ENCODE measurements at regions not wholly inside any gene's neighbourhood (a gene's known extent, or its start where the extent isn't known, plus 50 kb on each side); places are given as distances from the start of the nearest gene placed in this dataset.
"Not testable (repeated sequence)": the region's sequence is repeated elsewhere in the genome, so short reads cannot be mapped to it uniquely, and the experiment has no call there.

- peak; percentile 18 for DNase-seq (ENCODE audit: low spot score)
These were observed 67.7 kb downstream of the SMIM20 start for GRCh38 chr4:25981749-25982148.

DNA sequence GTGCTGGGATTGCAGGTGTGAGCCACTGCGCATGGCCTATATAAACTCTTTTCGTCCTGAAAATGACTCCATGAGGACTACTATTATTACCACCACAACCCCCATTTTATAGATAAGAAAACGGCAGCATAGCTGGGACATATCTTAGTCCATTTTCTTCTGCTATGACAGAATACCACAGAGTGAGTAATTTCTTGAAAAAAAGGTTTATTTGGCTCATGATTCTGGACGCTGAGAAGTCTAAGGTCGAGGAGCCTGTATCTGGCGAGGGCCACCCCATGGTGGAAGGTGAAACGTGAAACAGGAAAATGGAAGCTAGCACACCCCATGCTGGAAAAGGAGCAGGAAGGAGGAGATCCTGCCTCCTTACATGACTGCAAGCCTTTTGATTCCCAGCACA is 68.9 kb downstream of the SMIM20 start:
- no peak for DNase-seq (ENCODE audit: low spot score)

DNA sequence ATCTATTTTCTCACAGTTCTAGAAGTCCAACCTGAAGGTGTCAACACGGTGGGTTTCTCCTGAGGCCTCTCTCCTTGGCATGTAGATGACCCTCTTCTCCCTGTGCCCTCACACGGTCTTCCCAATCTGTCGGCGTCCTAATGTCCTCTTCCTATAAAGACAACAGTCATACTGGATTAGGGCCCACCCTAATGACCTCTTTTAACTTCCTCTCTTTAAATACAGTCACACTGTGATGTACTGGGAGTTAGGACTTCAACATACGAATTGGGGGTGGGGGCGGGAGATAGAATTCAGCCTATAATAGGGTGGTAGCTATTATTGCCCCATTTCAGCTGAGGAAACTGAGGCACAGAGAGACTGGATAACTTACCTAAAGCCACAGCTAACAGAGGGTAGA is 70.2 kb downstream of the SMIM20 start:
- DNase-seq (ENCODE audit: low spot score), result no peak

GRCh38 chr4:25984796-25985195 is 70.8 kb downstream of the SMIM20 start:
- DNase-seq (ENCODE audit: low spot score), result no peak

DNA sequence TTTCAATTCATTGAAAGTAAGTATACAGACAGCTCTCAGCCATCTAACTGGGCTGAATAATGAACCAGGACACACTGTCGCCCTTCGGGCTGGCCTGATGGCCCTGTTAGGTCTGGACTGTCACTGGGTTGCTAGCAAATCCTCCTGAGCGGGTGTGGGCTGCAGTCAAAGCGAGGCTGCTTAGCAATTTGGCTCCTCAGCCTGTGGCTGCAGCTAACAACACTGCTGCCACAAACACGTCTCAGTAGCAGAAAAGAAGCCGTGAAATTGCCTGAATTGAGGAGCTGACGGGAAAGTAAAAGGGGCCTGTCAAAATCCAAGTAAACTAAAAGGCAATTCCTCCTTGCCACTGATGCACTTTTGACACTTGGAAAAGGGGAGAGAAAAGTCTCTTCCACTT is 72.8 kb downstream of the SMIM20 start:
- DNase-seq (ENCODE audit: low spot score), result no peak

DNA sequence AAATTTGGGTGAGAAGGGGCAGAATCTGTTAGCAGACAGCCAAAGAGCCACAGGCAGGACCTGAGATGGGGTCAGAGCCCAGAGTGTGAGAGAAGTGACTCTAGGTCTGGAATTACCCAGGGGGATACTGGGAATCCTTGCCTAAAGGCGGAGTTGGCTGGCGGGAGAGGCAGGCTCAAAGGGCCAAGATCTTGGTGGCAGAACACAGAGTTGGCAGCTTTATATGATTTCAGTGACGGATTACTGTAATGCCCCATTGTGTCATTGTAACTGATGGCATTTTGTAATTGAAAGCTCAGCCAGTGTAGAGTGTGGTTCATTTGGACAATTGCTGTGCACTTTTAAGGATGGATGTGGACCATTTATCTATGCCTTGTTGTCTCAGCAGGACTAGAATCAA is 77.3 kb downstream of the SMIM20 start:
- no peak for DNase-seq (ENCODE audit: low spot score)

- peak; percentile 40 for DNase-seq (ENCODE audit: low spot score)
These were observed 79.6 kb downstream of the SMIM20 start for GRCh38 chr4:25993395-25994185.

DNA sequence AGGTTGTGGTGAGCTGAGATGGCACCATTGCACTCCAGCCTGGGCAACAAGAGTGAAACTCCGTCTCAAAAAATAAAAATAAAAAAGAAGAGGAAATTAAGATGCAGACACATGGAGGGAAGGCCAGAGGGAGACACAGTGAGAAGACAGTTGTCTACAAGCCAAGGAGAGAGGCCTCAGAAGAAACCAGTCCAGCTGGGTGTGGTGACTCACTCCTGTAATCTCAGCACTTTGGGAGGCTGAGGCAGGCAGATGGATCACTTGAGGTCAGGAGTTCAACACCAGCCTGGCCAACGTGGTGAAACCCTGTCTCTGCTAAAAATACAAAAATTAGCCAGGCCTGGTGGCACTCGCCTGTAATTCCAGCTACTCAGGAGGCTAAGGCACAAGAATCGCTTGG is 80.6 kb downstream of the SMIM20 start:
- DNase-seq (ENCODE audit: low spot score), result peak; percentile 26

GRCh38 chr4:26000274-26000950 is 86.4 kb downstream of the SMIM20 start:
- no peak for DNase-seq (ENCODE audit: low spot score)

- DNase-seq (ENCODE audit: low spot score), result no peak
These were observed 87.4 kb downstream of the SMIM20 start for GRCh38 chr4:26001413-26001812.

DNA sequence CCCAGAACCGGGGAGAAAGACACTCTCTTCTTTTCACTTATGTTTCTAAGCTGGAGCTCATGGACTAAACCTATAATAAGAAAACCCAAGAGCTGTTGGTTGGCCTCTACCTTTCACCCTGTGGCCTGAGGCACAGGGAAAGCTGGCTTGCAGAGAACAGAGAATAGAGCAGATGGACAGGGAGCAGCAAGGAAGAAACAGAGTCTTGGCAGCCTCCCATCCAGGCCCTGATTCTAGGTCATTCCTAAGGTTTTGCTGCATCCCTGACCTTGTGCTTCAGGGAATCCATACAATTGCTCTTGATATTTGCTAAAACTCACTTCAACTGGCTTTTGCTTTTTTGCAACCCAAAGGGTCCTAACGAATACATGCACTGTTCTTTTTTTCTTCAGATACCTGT is 87.8 kb downstream of the SMIM20 start:
- DNase-seq (ENCODE audit: low spot score), result no peak

DNA sequence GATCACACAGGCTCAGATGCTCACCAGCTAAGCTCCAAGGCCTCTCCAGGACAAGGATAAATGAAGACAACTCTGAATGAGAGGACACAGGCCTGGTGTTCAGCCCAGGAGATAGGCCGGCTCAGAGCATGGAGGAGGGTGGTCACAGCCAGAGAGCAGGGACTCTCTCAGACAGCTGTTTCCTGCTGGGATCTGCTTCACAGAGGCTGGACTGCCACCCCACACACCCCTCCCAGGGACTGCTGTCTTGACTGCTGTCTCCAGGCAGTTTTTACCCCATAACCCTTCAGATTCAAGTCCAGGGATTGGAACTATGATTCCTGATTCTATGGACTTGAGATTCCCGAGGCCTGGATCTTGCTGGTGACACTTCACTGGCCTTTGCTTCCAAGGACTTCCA is 89.0 kb downstream of the SMIM20 start:
- no peak for DNase-seq (ENCODE audit: low spot score)

DNA sequence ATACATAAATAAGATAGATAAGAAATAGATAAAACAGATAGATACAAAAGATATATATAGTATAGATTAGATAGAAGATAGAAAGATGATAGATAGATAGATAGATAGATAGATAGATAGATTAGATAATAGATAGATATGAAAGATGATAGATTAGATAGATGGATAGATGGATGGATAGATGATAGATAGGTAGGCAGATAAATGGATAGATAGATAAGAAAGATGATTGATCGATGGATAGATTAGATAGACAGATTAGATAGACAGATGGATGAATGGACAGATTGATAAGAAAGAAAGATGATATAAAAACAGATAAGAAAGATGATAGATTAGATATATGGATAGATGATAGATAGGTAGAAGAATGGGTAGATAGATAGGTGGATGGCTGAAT is 90.3 kb downstream of the SMIM20 start:
- no peak for DNase-seq (ENCODE audit: low spot score)

GRCh38 chr4:26005764-26006163 is 91.7 kb downstream of the SMIM20 start:
- DNase-seq (ENCODE audit: low spot score), result no peak

GRCh38 chr4:26008737-26009136 is 94.7 kb downstream of the SMIM20 start:
- no peak for DNase-seq (ENCODE audit: low spot score)

DNA sequence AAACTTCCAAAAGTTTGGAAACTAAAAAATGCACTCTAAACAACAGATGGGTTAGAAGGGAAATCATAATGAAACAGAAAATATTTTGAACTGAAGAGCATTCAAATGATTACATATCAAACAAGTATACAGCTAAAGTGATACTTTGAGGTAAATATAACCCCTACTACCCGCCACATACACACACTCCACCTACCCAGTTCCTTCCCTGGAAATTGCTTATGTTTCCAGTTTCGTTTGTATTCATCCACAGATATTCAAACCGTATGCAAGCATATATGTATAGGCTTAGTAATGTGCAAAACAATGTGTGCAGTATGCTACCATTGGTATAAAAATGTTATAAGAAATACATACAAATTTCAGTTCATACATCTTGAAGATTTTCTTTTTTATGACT is 95.5 kb downstream of the SMIM20 start:
- DNase-seq (ENCODE audit: low spot score), result no peak

GRCh38 chr4:26010304-26010703 is 96.3 kb downstream of the SMIM20 start:
- no peak for DNase-seq (ENCODE audit: low spot score)

GRCh38 chr4:26013629-26014028 is 99.6 kb downstream of the SMIM20 start:
- no peak for DNase-seq (ENCODE audit: low spot score)

GRCh38 chr4:26015133-26015651 is 101.2 kb downstream of the SMIM20 start:
- DNase-seq (ENCODE audit: low spot score), result no peak

DNA sequence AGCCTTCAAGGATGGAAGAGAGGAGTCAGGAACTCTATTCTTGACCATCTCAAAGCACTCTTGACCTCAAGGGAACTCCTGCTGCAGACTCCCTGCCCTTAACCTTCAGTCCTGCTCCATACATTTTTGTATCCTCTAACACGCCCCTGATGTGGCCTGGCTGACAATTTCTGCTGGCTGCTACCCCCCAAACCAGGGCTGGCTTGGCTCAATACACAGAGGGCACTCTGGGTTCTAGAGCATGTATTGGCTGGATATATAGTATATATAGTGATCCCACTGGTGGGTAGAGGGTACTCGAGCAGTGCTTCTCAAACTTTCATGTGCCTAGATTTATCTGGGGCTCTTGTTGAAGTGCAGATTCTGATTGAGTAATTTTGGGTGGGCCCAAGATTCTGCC is 101.9 kb downstream of the SMIM20 start:
- DNase-seq (ENCODE audit: low spot score), result no peak

DNA sequence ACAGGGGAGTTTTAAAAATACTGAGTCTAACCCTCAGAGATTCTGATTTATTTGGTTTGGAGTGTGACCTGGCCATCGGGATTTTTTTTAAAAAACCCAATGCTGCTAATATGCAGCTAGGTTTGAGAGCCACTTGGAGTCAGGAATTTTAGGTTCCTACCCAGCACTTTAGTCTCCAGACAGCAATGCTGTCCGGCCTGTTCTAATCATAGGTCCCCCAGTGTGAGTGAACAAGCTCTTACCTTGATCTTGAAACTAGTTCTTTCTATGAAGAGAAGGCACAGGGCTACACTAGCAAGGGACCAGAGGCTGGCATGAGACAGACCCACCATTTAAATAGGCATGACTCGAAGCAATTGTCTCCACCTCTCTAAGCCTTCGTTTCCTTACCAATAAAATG is 103.5 kb downstream of the SMIM20 start:
- DNase-seq (ENCODE audit: low spot score), result no peak

DNA sequence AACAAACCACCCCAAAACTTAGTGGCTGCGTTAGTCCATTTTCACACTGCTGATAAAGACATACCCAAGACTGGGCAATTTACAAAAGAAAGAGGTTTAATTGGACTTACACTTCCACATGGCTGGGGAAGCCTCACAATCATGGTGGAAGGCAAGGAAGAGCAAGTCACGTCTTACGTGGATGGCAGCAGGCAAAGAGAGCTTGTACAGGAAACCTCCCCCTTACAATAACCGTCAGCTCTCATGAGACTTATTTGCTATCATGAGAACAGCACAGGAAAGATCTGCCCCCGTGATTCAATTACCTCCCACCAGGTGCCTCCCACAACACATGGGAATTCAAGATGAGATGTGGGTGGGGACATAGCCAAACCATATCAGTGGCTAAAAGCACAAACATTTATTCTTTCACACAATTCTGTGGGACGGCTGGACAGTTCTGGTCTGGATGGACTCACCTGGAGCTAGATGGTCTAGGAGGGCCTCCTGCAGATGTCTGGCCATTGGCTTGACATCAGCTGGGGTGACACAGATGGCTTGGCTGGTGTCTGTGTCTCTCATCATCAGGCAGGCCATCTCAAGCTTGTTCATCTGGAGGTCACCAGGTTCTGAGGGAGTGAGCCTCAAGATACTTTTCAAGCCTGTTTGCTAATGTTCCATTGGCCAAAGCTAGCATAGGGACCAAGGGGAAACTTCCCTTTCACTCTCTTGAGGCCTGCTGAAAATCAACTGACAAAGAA is 104.1 kb downstream of the SMIM20 start:
- not testable (repeated sequence) for DNase-seq (ENCODE audit: low spot score)

All from RKO (cell line).